Right atrium auricular region (tissue), 2 donors: ENCODE measurements at regions not wholly inside any gene's neighbourhood (a gene's known extent, or its start where the extent isn't known, plus 50 kb on each side); places are given as distances from the start of the nearest gene placed in this dataset.
"Not testable (repeated sequence)": the region's sequence is repeated elsewhere in the genome, so short reads cannot be mapped to it uniquely, and the experiment has no call there.

Experiments
- DNase-seq: peaks from one replicate; pipeline ENCODE4 v3.0.0-alpha.2; 2019; ENCODE audit warnings: low spot score
- H3K27ac ChIP-seq, 2 donors: fragments of 200-600 bp; sonication (generic); 1 replicate in 1 of 2; 2 replicates in 1 of 2; pipeline ENCODE4 v1.5.1; 2016 to 2019
- H3K27me3 ChIP-seq, 2 donors: fragments of 200-600 bp; sonication (generic); one replicate each; pipeline versions ENCODE4 v1.5.1 to v1.6.0; 2017 to 2019
- H3K36me3 ChIP-seq: fragments of 200-600 bp; sonication (generic); one replicate; pipeline ENCODE4 v1.5.1; 2016
- H3K4me1 ChIP-seq, 2 donors: fragments of 200-600 bp; sonication (generic); one replicate each; pipeline versions ENCODE4 v1.5.1 to v1.6.0; 2017 to 2019
- H3K4me3 ChIP-seq, 2 donors: fragments of 200-600 bp; sonication (generic); 1 replicate in 1 of 2; 2 replicates in 1 of 2; pipeline ENCODE4 v1.5.1; 2017 to 2019; ENCODE audit warnings: mild to moderate bottlenecking in 1 of 2, moderate library complexity in 1 of 2
- H3K9me3 ChIP-seq, 2 donors: fragments of 200-600 bp; sonication (generic); one replicate each; pipeline ENCODE4 v1.5.1; 2019
- TF ChIP-seq, protein P1 (sequence below), 2 donors: fragments of 200-600 bp; sonication (generic); IDR thresholded peaks; one replicate each; pipeline ENCODE4 v1.5.1; 2019; ENCODE audit warnings: antibody characterized with exemption in 2 of 2

DNA sequence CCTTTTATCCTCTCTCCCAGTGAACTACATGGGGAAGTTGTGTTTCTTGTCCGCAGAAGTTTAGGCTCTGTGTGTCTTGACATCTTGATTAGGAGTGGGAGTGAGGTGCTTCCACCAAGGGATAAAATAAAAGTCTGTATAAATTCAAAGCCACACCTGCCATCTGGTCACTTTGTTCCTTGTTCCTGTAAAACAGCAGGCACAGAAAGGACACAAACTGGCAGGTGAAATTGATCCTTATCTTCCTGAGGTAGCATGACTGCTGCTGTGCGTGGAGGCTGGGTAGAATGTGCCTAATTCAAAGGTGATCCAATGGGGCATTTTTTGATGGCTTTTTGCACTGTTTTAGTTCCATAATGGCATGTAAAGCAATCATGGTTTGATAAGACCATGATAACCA lies 104.3 kb upstream of the KITLG start:
- H3K27ac ChIP-seq = no peak overlapping the region
- H3K4me3 ChIP-seq = no peak overlapping the region
- no peak for DNase-seq
- H3K9me3 ChIP-seq = peaks cover 0 to 10% of the 10 kb centered on the region in 2 donors
- H3K27me3 ChIP-seq = no peaks in the 10 kb centered on the region
- H3K4me1 ChIP-seq = no peaks in the 10 kb centered on the region
- no peaks in the 10 kb centered on the region for H3K36me3 ChIP-seq
- TF ChIP-seq, protein P1, sequence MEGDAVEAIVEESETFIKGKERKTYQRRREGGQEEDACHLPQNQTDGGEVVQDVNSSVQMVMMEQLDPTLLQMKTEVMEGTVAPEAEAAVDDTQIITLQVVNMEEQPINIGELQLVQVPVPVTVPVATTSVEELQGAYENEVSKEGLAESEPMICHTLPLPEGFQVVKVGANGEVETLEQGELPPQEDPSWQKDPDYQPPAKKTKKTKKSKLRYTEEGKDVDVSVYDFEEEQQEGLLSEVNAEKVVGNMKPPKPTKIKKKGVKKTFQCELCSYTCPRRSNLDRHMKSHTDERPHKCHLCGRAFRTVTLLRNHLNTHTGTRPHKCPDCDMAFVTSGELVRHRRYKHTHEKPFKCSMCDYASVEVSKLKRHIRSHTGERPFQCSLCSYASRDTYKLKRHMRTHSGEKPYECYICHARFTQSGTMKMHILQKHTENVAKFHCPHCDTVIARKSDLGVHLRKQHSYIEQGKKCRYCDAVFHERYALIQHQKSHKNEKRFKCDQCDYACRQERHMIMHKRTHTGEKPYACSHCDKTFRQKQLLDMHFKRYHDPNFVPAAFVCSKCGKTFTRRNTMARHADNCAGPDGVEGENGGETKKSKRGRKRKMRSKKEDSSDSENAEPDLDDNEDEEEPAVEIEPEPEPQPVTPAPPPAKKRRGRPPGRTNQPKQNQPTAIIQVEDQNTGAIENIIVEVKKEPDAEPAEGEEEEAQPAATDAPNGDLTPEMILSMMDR (IDR thresholded peaks at IDR 0.05) = no peak

DNA sequence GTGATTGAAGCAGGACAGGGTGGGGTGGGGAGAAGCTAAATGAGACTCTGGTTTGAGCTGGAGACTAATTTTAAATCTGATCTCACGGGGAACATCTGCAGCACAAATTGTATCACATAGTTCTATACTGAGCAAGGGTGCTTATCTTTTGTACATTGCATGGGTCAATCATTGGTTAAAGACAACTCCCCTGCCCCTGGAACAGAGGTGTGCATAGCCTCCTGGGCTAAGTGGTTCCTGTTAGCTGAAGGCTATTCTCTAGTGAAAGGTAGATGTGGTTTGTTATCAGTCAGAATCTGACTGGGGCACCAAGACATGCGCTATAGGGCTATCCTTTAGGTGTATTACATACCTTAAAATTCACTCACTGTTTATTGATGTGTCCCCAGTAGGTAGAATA lies 103.9 kb upstream of the KITLG start:
- Histone ChIP-seq H3K27me3 (no peaks in the 10 kb centered on the region), H3K36me3 (no peaks in the 10 kb centered on the region), H3K4me3 (no peak overlapping the region), H3K4me1 (no peaks in the 10 kb centered on the region), H3K9me3 (peaks cover 0 to 10% of the 10 kb centered on the region in 2 donors), H3K27ac (no peak overlapping the region)
- TF ChIP-seq, protein P1 (IDR thresholded peaks at IDR 0.05) = no peak
- DNase-seq = no peak

GRCh38 chr12:88683628-88684027 lies 103.4 kb upstream of the KITLG start:
- TF ChIP-seq, protein P1 (IDR thresholded peaks at IDR 0.05) = no peak
- Histone ChIP-seq H3K4me3 (no peak overlapping the region), H3K27me3 (no peaks in the 10 kb centered on the region), H3K36me3 (no peaks in the 10 kb centered on the region), H3K4me1 (no peaks in the 10 kb centered on the region), H3K27ac (no peak overlapping the region), H3K9me3 (peaks cover 0 to 10% of the 10 kb centered on the region in 2 donors)
- DNase-seq = no peak

GRCh38 chr12:88681271-88681670 lies 101.0 kb upstream of the KITLG start:
- H3K9me3 ChIP-seq = peaks cover 0 to 3% of the 10 kb centered on the region in 2 donors
- no peak for DNase-seq
- H3K27ac ChIP-seq = no peak overlapping the region

DNA sequence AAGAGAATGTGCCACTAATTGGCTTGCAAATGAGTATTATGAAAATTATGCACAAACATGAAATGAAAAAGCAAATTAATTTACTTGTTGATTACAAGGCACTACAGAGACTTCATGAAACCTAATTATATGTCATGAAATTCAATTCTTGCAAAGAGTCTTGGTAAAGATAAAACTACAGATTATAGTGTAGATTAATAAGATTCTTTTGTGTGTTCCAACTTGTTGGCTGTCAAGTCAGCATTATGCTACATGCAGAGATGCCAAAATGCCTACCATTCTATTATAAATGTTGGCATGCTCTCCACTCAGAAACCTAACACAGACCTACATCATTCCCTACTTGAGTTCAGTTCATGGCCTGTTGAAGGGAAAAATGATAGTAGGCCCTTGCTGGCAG lies 97.2 kb upstream of the KITLG start:
- DNase-seq = no peak
- no peaks in the 10 kb centered on the region for H3K27me3 ChIP-seq
- H3K4me3 ChIP-seq = no peak overlapping the region
- TF ChIP-seq, protein P1 (IDR thresholded peaks at IDR 0.05) = no peak
- H3K4me1 ChIP-seq = no peaks in the 10 kb centered on the region
- no peaks in the 10 kb centered on the region for H3K36me3 ChIP-seq
- no peaks in the 10 kb centered on the region for H3K9me3 ChIP-seq
- no peak overlapping the region for H3K27ac ChIP-seq

More at GRCh38 chr12:88681271-88681670, 101.0 kb upstream of the KITLG start:
- TF ChIP-seq, protein P1 (IDR thresholded peaks at IDR 0.05) = no peak
- Histone ChIP-seq H3K4me1 (no peaks in the 10 kb centered on the region), H3K27me3 (no peaks in the 10 kb centered on the region), H3K4me3 (no peak overlapping the region), H3K36me3 (no peaks in the 10 kb centered on the region)

GRCh38 chr12:88667615-88668014 lies 87.3 kb upstream of the KITLG start:
- not testable (repeated sequence) for H3K4me3 ChIP-seq, H3K9me3 ChIP-seq, H3K36me3 ChIP-seq, H3K27me3 ChIP-seq, DNase-seq, H3K4me1 ChIP-seq, H3K27ac ChIP-seq
